ENCODE measurements at regions not wholly inside any gene's neighbourhood (a gene's known extent, or its start where the extent isn't known, plus 50 kb on each side); places are given as distances from the start of the nearest gene placed in this dataset.

- Histone ChIP-seq H3K9ac (ENCODE audit: insufficient read length, low read depth) (no peak overlapping the region), H3K4me1 (ENCODE audit: insufficient read depth, insufficient read length) (no peaks in the 10 kb centered on the region), H3K36me3 (ENCODE audit: insufficient read depth, insufficient read length, low read length) (no peaks in the 10 kb centered on the region), H3K4me3 (ENCODE audit: insufficient read length, low read depth) (no peak overlapping the region), H3K27me3 (ENCODE audit: insufficient read depth, insufficient read length) (no peaks in the 10 kb centered on the region), H3K9me3 (ENCODE audit: insufficient read depth, low read length) (no peaks in the 10 kb centered on the region)
- no peak for DNase-seq (ENCODE audit: low read depth, low spot score)
- TF ChIP-seq YY1 (IDR thresholded peaks at IDR 0.05; ENCODE audit: insufficient read depth, insufficient read length) (no peak), SUZ12 (IDR thresholded peaks at IDR 0.05; ENCODE audit: extremely low read depth, insufficient read depth, insufficient read length) (no peak), ZNF274 (IDR thresholded peaks at IDR 0.05; ENCODE audit: low read depth, low read length) (no peak)
Observed at GRCh38 chr4:79780129-79780528, 292.9 kb downstream of the ANTXR2 start.

- TF ChIP-seq SUZ12 (IDR thresholded peaks at IDR 0.05; ENCODE audit: extremely low read depth, insufficient read depth, insufficient read length) (no peak), ZNF274 (IDR thresholded peaks at IDR 0.05; ENCODE audit: low read depth, low read length) (no peak), YY1 (IDR thresholded peaks at IDR 0.05; ENCODE audit: insufficient read depth, insufficient read length) (no peak)
- no peaks in the 10 kb centered on the region for H3K36me3 ChIP-seq (ENCODE audit: insufficient read depth, insufficient read length, low read length)
- no peaks in the 10 kb centered on the region for H3K27me3 ChIP-seq (ENCODE audit: insufficient read depth, insufficient read length)
- H3K4me3 ChIP-seq (ENCODE audit: insufficient read length, low read depth), result no peak overlapping the region
- no peaks in the 10 kb centered on the region for H3K9me3 ChIP-seq (ENCODE audit: insufficient read depth, low read length)
- DNase-seq (ENCODE audit: low read depth, low spot score), result no peak
- H3K9ac ChIP-seq (ENCODE audit: insufficient read length, low read depth), result no peak overlapping the region
- H3K4me1 ChIP-seq (ENCODE audit: insufficient read depth, insufficient read length), result no peaks in the 10 kb centered on the region
Observed at GRCh38 chr4:79772510-79772909, 300.5 kb downstream of the ANTXR2 start.

GRCh38 chr4:79764120-79764519 lies 308.9 kb downstream of the ANTXR2 start:
- Histone ChIP-seq H3K36me3 (ENCODE audit: insufficient read depth, insufficient read length, low read length) (no peaks in the 10 kb centered on the region), H3K9ac (ENCODE audit: insufficient read length, low read depth) (no peak overlapping the region), H3K4me1 (ENCODE audit: insufficient read depth, insufficient read length) (no peaks in the 10 kb centered on the region), H3K4me3 (ENCODE audit: insufficient read length, low read depth) (no peak overlapping the region), H3K9me3 (ENCODE audit: insufficient read depth, low read length) (no peaks in the 10 kb centered on the region), H3K27me3 (ENCODE audit: insufficient read depth, insufficient read length) (no peaks in the 10 kb centered on the region)
- no peak for DNase-seq (ENCODE audit: low read depth, low spot score)
- TF ChIP-seq YY1 (IDR thresholded peaks at IDR 0.05; ENCODE audit: insufficient read depth, insufficient read length) (no peak), SUZ12 (IDR thresholded peaks at IDR 0.05; ENCODE audit: extremely low read depth, insufficient read depth, insufficient read length) (no peak), ZNF274 (IDR thresholded peaks at IDR 0.05; ENCODE audit: low read depth, low read length) (no peak)

DNA sequence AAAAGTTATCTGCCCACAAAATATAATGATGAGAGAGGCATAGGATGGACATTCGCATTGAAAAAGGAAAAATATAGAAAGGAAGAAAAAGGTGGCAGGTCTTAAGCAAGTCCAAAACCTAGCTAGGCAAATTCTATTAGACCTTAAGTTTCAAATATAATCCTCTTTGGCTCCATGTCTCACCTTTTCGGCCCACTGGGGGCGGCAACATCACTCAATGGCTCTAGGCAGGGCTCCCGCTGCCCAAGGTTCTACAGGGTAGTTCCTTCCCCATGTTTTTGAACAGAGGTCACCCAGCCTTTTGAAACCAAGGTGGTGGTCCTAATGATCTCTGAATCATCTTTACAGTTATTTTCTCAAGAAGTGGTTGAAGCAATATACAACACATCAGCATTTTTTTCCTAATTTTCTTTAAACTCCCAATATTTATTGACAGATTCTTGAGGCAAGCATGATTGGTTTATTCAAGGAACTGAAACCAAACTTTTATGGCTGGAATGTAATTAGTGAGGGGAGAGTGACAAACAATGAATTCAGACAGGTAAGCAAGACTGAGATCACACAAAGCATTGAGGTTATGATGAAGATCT lies 309.4 kb downstream of the ANTXR2 start:
- Histone ChIP-seq H3K27me3 (ENCODE audit: insufficient read depth, insufficient read length) (no peaks in the 10 kb centered on the region), H3K9me3 (ENCODE audit: insufficient read depth, low read length) (no peaks in the 10 kb centered on the region), H3K36me3 (ENCODE audit: insufficient read depth, insufficient read length, low read length) (no peaks in the 10 kb centered on the region), H3K4me1 (ENCODE audit: insufficient read depth, insufficient read length) (no peaks in the 10 kb centered on the region), H3K9ac (ENCODE audit: insufficient read length, low read depth) (no peak overlapping the region), H3K4me3 (ENCODE audit: insufficient read length, low read depth) (no peak overlapping the region)
- no peak for TF ChIP-seq YY1 (IDR thresholded peaks at IDR 0.05; ENCODE audit: insufficient read depth, insufficient read length)
- no peak for TF ChIP-seq SUZ12 (IDR thresholded peaks at IDR 0.05; ENCODE audit: extremely low read depth, insufficient read depth, insufficient read length)
- TF ChIP-seq ZNF274 (IDR thresholded peaks at IDR 0.05; ENCODE audit: low read depth, low read length), result no peak
- no peak for DNase-seq (ENCODE audit: low read depth, low spot score)

DNA sequence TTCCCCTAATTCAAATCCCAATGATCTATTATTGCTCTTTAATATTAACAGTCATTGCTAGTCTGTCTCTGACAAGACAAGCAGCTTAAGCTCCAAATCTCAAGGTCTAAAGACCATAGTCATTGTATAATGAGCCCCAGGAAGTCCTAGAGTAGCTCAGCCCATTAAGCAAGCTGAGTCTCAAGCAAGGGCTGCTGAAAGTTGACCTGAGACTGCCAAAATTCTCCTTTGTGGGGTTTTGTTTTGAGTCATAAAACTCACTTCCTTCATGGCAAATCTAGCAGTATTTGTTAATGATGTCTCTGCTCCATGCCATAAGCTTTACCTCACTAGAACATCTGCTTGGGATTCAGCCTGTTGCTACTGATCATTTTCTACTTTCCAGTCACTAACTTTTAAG lies 313.2 kb downstream of the ANTXR2 start:
- Histone ChIP-seq H3K4me3 (ENCODE audit: insufficient read length, low read depth) (no peak overlapping the region), H3K36me3 (ENCODE audit: insufficient read depth, insufficient read length, low read length) (no peaks in the 10 kb centered on the region), H3K9me3 (ENCODE audit: insufficient read depth, low read length) (no peaks in the 10 kb centered on the region), H3K4me1 (ENCODE audit: insufficient read depth, insufficient read length) (no peaks in the 10 kb centered on the region), H3K9ac (ENCODE audit: insufficient read length, low read depth) (no peak overlapping the region), H3K27me3 (ENCODE audit: insufficient read depth, insufficient read length) (no peaks in the 10 kb centered on the region)
- TF ChIP-seq YY1 (IDR thresholded peaks at IDR 0.05; ENCODE audit: insufficient read depth, insufficient read length) (no peak), SUZ12 (IDR thresholded peaks at IDR 0.05; ENCODE audit: extremely low read depth, insufficient read depth, insufficient read length) (no peak), ZNF274 (IDR thresholded peaks at IDR 0.05; ENCODE audit: low read depth, low read length) (no peak)
- no peak for DNase-seq (ENCODE audit: low read depth, low spot score)

- Histone ChIP-seq H3K9ac (ENCODE audit: insufficient read length, low read depth) (no peak overlapping the region), H3K4me3 (ENCODE audit: insufficient read length, low read depth) (no peak overlapping the region), H3K27me3 (ENCODE audit: insufficient read depth, insufficient read length) (no peaks in the 10 kb centered on the region), H3K9me3 (ENCODE audit: insufficient read depth, low read length) (no peaks in the 10 kb centered on the region), H3K36me3 (ENCODE audit: insufficient read depth, insufficient read length, low read length) (no peaks in the 10 kb centered on the region), H3K4me1 (ENCODE audit: insufficient read depth, insufficient read length) (no peaks in the 10 kb centered on the region)
- no peak for TF ChIP-seq YY1 (IDR thresholded peaks at IDR 0.05; ENCODE audit: insufficient read depth, insufficient read length)
- no peak for DNase-seq (ENCODE audit: low read depth, low spot score)
Observed at GRCh38 chr4:79757600-79757999, 315.4 kb downstream of the ANTXR2 start.

DNA sequence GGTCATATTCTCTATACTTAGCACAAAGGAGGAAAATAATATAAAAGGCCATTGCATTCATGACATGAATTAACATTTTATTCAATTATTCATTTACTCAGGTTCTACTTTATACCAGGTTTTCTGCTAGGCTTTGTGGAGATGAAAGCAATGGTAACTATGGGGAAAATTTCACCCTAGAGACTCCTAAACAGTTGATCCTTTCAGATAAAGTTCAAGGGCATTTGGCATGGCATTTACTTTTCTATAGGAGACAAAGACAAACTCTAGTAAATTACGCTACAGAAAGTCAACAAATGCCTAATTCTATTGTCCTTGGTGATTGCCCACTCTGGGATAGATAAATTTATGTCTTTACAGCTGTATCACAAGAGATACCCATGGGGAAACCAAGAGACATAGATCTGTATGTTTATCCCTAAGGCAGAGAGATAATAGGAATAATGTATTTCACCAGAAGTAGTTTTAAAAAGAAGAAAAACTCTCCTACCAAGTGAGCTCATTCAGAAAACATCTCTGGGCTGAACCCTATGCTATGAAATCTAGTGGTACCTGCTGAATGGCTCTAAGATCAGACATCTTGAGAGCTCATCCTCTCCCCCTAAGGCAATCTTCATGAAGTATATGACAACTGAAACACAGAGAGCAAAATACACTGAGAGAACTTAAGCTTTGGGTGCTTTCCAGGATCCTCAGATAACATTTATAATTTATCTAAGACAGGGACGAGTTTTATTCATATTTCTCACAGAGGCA lies 316.7 kb downstream of the ANTXR2 start:
- Histone ChIP-seq H3K36me3 (ENCODE audit: insufficient read depth, insufficient read length, low read length) (no peaks in the 10 kb centered on the region), H3K9ac (ENCODE audit: insufficient read length, low read depth) (no peak overlapping the region), H3K27me3 (ENCODE audit: insufficient read depth, insufficient read length) (no peaks in the 10 kb centered on the region), H3K9me3 (ENCODE audit: insufficient read depth, low read length) (no peaks in the 10 kb centered on the region), H3K4me1 (ENCODE audit: insufficient read depth, insufficient read length) (no peaks in the 10 kb centered on the region), H3K4me3 (ENCODE audit: insufficient read length, low read depth) (no peak overlapping the region)
- TF ChIP-seq SUZ12 (IDR thresholded peaks at IDR 0.05; ENCODE audit: extremely low read depth, insufficient read depth, insufficient read length) (no peak), ZNF274 (IDR thresholded peaks at IDR 0.05; ENCODE audit: low read depth, low read length) (no peak), YY1 (IDR thresholded peaks at IDR 0.05; ENCODE audit: insufficient read depth, insufficient read length) (no peak)
- no peak for DNase-seq (ENCODE audit: low read depth, low spot score)
